ENCODE measurements at regions not wholly inside any gene's neighbourhood (a gene's known extent, or its start where the extent isn't known, plus 50 kb on each side); places are given as distances from the start of the nearest gene placed in this dataset.
"Not testable (repeated sequence)": the region's sequence is repeated elsewhere in the genome, so short reads cannot be mapped to it uniquely, and the experiment has no call there.

GRCh38 chr9:124135813-124136365, 121.9 kb upstream of the NEK6 start:
- Histone ChIP-seq H3K36me3 (no peaks in the 10 kb centered on the region), H3K9me3 (no peaks in the 10 kb centered on the region), H3K4me3 (no peak overlapping the region), H3K4me1 (peaks cover 41% of the 10 kb centered on the region), H3K27ac (no peak overlapping the region), H3K27me3 (no peaks in the 10 kb centered on the region), H3K9ac (no peak overlapping the region), H4K20me1 (no peaks in the 10 kb centered on the region), H3K4me2 (no peak overlapping the region)
- TF ChIP-seq Cebpa-rat (IDR thresholded peaks at IDR 0.05): no peak

DNA sequence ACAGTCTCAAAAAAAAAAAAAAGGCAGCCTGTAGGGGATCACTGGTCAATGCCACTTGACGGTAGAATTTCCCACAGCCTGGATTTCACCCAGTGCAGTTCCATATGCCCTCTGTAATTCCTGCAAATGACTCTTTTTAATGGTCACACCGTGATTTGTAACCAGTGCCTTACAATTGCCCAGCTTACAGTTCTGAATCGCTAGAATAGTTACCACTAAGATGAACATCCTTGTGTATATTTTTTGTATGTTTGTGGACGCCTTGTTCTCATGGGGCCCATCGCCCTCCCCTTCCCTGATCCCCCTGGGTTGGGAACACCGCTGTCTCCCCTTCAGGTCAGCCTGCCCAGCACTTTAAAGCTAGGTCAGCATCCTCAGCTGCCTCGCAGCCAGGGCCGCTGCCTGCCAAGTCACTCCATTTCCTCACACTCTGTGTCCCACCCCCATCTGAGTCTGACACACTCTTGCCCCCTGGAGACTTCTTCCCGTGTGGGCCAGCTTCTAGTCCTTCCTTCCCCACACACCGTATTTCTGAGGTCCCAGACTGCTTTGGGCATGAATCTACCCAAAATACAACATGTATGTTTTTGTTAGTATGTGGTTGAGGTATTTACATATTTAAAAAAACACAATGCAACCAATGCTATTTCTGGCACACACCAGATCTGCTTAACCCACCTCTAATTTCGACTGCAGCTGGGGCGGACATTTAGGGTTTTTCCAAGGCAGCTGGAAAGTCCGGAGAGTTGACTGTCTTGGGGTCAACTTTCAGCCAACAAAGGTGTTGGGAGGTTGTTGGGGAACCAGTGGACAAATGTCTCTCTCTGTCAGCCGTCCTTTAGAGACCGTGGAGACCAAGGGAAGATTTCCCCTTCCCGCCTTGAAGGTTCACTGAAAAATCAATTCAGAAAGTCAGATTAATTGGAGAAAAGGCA, 120.5 kb upstream of the NEK6 start:
- H3K9me3 ChIP-seq: no peaks in the 10 kb centered on the region
- H3K4me3 ChIP-seq: no peak overlapping the region
- no peaks in the 10 kb centered on the region for H4K20me1 ChIP-seq
- H3K4me1 ChIP-seq: peaks cover 40% of the 10 kb centered on the region
- H3K4me2 ChIP-seq: peak overlapping the region; percentile 75
- no peak for TF ChIP-seq Cebpa-rat (IDR thresholded peaks at IDR 0.05)
- no peaks in the 10 kb centered on the region for H3K36me3 ChIP-seq
- no peaks in the 10 kb centered on the region for H3K27me3 ChIP-seq
- H3K9ac ChIP-seq: no peak overlapping the region
- H3K27ac ChIP-seq: no peak overlapping the region

- Histone ChIP-seq H3K9ac (no peak overlapping the region), H3K9me3 (no peaks in the 10 kb centered on the region), H3K27ac (no peak overlapping the region), H3K36me3 (no peaks in the 10 kb centered on the region), H3K4me1 (peaks cover 40% of the 10 kb centered on the region), H3K4me3 (no peak overlapping the region), H3K27me3 (no peaks in the 10 kb centered on the region), H4K20me1 (no peaks in the 10 kb centered on the region), H3K4me2 (peak overlapping the region; percentile 75)
- no peak for TF ChIP-seq Cebpa-rat (IDR thresholded peaks at IDR 0.05)
These were observed 119.8 kb upstream of the NEK6 start for GRCh38 chr9:124137944-124138335.

- Histone ChIP-seq H3K4me1 (peaks cover 35% of the 10 kb centered on the region), H3K4me3 (no peak overlapping the region), H3K36me3 (no peaks in the 10 kb centered on the region), H4K20me1 (no peaks in the 10 kb centered on the region), H3K4me2 (no peak overlapping the region), H3K9ac (no peak overlapping the region), H3K9me3 (no peaks in the 10 kb centered on the region), H3K27ac (no peak overlapping the region), H3K27me3 (no peaks in the 10 kb centered on the region)
- TF ChIP-seq Cebpa-rat (IDR thresholded peaks at IDR 0.05): no peak
These were observed 118.7 kb upstream of the NEK6 start for GRCh38 chr9:124139001-124139400.

DNA sequence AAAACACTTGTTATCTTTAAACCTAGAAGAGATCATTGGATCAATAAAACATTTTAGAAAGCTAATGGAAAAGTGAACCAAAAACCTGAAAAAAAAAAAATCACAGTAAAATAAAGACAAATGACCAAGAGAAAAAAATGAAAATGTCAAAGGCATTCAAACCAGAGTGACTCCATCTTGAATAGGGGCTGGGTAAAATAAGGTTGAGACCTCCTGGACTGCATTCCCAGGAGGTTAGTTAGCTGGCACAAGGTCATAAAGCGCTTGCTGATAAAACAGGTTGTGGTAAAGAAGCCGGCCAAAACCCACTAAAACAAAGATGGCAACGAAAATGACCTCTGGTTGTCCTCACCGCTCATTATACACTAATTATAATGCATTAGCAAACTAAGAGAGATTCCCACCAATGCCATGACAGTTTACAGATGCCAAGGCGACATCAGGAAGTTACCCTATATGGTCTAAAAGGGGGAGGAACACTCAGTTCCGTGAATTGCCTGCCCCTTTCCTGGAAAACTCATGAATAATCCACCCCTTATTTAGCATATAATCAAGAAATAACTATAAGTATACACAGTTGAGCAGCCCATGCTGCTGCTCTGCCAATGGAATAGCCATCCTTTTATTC, 116.7 kb upstream of the NEK6 start:
- H3K4me3 ChIP-seq: no peak overlapping the region
- H3K36me3 ChIP-seq: no peaks in the 10 kb centered on the region
- no peak overlapping the region for H3K27ac ChIP-seq
- H3K9me3 ChIP-seq: no peaks in the 10 kb centered on the region
- peaks cover 18% of the 10 kb centered on the region for H3K4me1 ChIP-seq
- no peaks in the 10 kb centered on the region for H4K20me1 ChIP-seq
- H3K27me3 ChIP-seq: no peaks in the 10 kb centered on the region
- no peak overlapping the region for H3K4me2 ChIP-seq
- TF ChIP-seq Cebpa-rat (IDR thresholded peaks at IDR 0.05): no peak
- no peak overlapping the region for H3K9ac ChIP-seq

GRCh38 chr9:124144561-124145123, 113.1 kb upstream of the NEK6 start:
- H3K36me3 ChIP-seq, H3K4me1 ChIP-seq, H3K4me2 ChIP-seq, H3K9me3 ChIP-seq, H3K27ac ChIP-seq, H3K9ac ChIP-seq, H3K27me3 ChIP-seq, H3K4me3 ChIP-seq, H4K20me1 ChIP-seq: not testable (repeated sequence)

- no peak overlapping the region for H3K9ac ChIP-seq
- H3K27ac ChIP-seq: no peak overlapping the region
- TF ChIP-seq Cebpa-rat (IDR thresholded peaks at IDR 0.05): no peak
- no peaks in the 10 kb centered on the region for H3K9me3 ChIP-seq
- H4K20me1 ChIP-seq: no peaks in the 10 kb centered on the region
- H3K36me3 ChIP-seq: no peaks in the 10 kb centered on the region
- H3K4me1 ChIP-seq: peaks cover 7% of the 10 kb centered on the region
- H3K4me3 ChIP-seq: no peak overlapping the region
- H3K27me3 ChIP-seq: no peaks in the 10 kb centered on the region
- no peak overlapping the region for H3K4me2 ChIP-seq
These were observed 111.7 kb upstream of the NEK6 start for GRCh38 chr9:124146031-124146561.

DNA sequence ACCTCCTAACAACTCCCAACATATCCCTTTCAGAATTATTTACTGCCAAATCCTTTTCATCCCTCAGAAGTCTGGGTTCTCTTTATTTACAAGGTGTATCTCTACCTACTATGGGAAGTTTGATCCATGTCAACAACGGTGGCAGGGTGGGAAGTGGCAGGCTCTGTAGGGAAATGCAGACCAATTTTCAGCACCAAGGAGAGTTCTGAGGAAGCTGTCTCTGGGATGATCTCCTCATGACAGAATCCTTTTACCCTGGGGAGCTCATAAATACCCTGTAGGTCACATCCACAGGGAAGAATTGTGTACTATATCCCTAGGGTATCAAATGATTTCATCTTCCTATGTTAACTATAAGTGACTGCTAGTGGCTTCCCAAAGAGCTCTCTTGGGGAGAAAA, 107.8 kb upstream of the NEK6 start:
- no peaks in the 10 kb centered on the region for H3K27me3 ChIP-seq
- no peak overlapping the region for H3K4me2 ChIP-seq
- H3K27ac ChIP-seq: no peak overlapping the region
- H3K36me3 ChIP-seq: no peaks in the 10 kb centered on the region
- no peak overlapping the region for H3K4me3 ChIP-seq
- no peaks in the 10 kb centered on the region for H4K20me1 ChIP-seq
- no peak overlapping the region for H3K9ac ChIP-seq
- H3K9me3 ChIP-seq: no peaks in the 10 kb centered on the region; the same call in 1 of the 2 replicates
- peaks cover 7% of the 10 kb centered on the region for H3K4me1 ChIP-seq
- no peak for TF ChIP-seq Cebpa-rat (IDR thresholded peaks at IDR 0.05)

GRCh38 chr9:124163760-124164255, 93.9 kb upstream of the NEK6 start:
- Histone ChIP-seq H4K20me1 (no peaks in the 10 kb centered on the region), H3K4me1 (peaks cover 11% of the 10 kb centered on the region; the same call in 1 of the 2 replicates), H3K27ac (no peak overlapping the region), H3K9ac (no peak overlapping the region), H3K9me3 (peaks cover 21% of the 10 kb centered on the region), H3K27me3 (no peaks in the 10 kb centered on the region), H3K36me3 (no peaks in the 10 kb centered on the region), H3K4me2 (no peak overlapping the region), H3K4me3 (no peak overlapping the region)
- no peak for TF ChIP-seq Cebpa-rat (IDR thresholded peaks at IDR 0.05)

Measured in BLaER1 (cell line).